HG03378 (cell line): ENCODE measurements at regions not wholly inside any gene's neighbourhood (a gene's known extent, or its start where the extent isn't known, plus 50 kb on each side); places are given as distances from the start of the nearest gene placed in this dataset.
"Not testable (repeated sequence)": the region's sequence is repeated elsewhere in the genome, so short reads cannot be mapped to it uniquely, and the experiment has no call there.

Source experiments
- ATAC-seq: cut with Tn5 transposase; IDR thresholded peaks from one replicate; pipeline ENCODE4 v1.9.1; 2021; ENCODE audit warnings: mild to moderate bottlenecking, moderate library complexity; ENCODE audit not compliant: unreplicated experiment

DNA sequence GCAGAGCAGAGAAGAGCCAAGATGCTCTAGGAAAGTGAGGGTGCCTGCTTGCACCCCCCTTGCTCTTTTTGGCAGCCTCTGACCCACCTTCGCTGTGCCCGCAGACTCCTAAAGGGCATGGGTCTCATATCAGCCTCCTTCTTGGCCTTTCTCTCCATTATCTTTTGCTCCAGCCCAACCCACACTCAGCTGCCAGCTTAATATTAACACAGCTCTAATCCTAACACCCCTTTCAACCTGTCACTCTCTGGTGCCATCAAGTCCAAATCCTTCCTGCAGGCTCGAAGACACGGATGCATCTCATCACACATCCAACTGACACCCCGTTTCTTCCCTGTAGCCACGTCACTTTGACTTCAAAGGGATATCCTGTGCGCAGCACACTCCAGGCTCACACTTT lies 171.6 kb upstream of the AUTS2 start:
- ATAC-seq = no peak

DNA sequence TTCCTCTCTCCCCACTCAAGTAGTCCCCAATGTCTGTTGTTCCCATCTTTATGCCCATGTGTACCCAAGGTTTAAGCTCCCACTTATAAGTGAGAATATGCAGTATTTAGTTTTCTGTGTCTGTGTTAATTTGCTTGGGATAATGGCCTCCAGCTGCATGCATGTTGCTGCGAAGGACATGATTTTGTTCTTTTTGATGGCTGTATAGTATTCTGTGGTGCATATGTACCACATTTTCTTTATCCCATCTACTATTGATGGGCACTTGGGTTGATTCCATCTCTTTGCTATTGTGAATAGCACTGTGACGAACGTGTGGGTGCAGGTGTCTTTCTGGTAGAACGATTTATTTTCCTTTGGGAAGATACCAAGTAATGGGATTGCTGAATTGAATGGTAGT lies 170.2 kb upstream of the AUTS2 start:
- ATAC-seq = no peak

DNA sequence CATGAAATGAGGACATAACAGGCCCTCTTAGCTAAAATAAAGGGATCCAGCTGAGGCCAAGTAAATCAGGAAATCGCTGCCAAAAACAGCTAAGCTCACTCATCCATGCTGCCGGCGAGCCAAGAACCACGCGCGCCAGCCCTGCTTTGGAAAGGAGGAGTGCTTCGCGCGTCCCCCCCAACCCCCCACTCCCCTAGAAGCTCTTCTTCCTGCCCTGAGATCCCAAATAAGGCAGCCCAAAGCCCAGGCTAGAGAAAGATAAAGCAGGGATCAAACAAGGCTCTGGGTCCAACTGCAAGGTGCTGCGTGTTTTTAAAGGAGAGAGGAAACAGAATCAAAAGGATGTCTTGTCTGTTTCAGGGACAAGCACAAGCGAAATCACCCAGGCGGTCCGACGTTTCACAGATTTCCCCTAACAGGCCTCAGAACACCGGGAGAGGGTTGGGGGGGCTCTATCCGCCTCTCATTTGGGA lies 168.3 kb upstream of the AUTS2 start:
- ATAC-seq = no peak

DNA sequence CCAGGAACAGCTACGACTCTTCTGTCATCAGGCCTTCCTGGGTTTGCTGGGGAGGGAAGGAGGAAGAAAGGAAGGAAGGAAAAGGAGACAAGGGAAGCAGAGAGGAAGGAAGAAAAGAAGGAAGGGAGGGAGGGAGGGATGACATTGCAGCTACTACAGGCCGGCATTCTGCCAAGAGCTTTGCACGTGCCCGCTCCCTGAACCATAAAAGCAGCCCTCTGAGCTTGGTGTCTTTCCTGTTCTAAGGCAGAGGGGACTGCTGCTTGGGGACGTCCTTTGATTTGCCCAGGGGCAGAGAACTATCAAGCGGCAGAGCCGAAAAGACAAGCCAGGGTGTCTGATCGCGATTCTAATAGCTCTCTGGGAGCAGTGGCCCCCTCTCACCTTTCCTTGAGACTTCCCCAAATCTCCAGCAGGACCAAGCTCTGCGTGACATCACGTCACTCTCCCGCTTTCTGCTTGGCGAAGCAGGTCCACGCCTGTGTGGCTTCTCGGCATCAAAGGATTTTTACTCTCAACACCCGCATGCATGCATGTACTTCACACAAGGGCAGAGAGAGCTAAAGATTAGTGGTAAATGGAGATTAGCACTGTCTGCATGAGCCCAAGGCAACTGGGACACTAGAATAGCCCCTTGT lies 167.8 kb upstream of the AUTS2 start:
- no peak for ATAC-seq

DNA sequence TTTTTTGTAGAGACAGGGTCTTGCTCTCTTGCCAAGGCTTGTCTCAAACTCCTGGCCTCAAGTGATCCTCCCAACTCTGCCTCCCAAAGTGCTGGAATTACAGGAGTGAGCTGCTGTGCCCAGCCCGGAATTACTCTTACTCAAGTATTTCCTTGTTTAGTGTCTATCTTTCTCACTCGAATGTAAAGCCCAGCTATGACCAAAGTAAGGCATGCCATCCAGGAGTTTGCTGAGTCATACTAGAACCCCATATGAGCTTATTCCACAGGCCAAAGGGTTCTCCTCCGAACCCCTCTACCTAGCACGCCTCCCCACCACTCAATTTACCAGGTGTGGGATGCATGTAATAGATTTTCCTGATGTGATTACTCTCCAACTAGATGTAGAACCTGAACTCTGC lies 166.6 kb upstream of the AUTS2 start:
- ATAC-seq = no peak

DNA sequence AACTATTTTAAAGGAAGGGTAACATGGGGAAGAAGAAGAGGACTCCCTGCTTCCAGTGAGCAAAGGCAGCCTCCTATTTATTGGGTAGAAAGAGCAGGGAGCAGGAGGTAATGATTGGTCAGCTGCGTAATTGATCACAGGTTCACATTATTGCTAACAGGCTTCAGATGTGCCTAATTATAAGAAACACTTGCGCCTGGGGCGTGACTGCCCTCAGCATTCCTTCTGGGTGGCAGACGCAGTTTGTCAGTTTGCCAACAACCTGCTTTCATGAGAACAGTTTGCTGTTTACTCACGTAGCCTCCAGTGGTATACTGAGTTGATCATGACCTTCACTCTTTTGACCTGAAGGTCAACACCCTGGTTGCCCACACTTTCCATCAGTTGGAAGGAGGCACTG lies 166.0 kb upstream of the AUTS2 start:
- not testable (repeated sequence) for ATAC-seq

DNA sequence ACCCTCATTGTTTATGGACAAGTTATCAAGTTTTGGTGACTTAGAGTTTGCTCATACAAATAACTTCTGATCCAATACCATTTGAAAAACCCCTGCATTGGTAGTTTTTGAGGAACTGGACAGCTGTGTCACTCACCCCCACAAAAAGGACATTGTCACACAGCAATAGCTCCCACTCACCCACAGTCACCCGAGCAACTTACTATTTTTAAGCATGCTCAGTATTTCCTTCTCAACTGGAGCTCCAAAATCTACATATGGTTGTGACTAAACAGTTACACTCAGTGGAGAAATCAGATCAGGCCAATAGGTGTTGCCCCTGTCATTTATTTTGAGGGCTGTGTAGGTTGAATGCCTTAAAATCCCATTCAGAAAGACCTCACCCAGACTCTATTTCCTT lies 165.2 kb upstream of the AUTS2 start:
- ATAC-seq = no peak

DNA sequence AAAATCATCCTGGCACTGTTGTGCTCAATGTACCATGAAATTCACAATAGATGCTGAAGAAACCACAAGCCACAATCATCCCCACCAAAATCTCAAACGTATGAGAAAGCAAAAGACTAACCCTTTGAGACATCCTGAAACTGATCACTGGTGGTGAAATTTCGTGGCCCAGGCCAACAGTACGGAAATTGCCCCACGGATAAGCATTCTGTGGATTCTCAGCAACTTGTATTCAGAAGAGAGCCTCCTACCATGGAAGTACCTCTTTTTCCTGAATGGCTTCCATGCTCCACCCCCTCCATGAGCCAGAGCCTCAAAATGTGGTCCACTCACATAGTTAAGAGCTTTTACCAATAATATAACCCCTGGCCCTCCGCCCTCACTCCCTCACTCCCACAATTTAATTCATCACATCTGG lies 163.9 kb upstream of the AUTS2 start:
- no peak for ATAC-seq

DNA sequence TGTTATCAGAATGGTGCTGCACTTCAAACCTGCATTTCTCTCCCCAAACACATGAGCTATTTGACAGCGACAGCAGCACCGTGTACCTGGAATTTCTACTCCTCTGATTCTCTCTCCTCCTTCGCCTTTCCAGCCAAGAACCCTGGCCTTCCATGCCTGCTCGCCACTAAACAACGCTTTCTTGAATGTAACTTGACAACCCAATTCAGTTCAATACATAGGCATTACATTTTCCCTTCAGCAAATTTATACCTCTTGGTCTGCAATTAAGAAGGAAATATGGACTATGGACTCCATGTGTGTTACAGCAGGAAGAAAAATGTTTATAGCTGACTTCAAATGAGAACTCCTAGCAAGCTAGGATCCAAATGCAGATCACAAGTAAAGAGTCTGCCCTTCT lies 162.6 kb upstream of the AUTS2 start:
- ATAC-seq = no peak

DNA sequence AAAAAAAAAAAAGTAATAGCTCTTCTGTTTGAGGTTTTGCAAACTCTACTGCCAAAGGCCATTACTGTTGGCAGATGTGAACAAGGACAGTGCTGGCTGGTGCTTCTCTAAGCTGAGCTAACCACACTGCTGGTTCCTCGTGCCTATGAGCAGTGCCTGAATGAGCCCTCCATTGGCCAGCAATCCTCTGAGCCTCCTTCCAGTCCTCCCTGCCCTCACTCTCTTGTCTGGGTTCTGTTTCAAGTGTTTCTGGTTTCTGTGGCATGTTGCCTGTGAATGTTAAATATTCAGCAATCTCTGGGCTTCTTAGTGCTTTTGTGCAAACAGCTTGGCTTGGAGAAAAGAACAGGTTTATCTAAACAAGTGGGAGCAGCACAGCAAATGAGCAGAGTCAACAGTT lies 161.3 kb upstream of the AUTS2 start:
- ATAC-seq = no peak

DNA sequence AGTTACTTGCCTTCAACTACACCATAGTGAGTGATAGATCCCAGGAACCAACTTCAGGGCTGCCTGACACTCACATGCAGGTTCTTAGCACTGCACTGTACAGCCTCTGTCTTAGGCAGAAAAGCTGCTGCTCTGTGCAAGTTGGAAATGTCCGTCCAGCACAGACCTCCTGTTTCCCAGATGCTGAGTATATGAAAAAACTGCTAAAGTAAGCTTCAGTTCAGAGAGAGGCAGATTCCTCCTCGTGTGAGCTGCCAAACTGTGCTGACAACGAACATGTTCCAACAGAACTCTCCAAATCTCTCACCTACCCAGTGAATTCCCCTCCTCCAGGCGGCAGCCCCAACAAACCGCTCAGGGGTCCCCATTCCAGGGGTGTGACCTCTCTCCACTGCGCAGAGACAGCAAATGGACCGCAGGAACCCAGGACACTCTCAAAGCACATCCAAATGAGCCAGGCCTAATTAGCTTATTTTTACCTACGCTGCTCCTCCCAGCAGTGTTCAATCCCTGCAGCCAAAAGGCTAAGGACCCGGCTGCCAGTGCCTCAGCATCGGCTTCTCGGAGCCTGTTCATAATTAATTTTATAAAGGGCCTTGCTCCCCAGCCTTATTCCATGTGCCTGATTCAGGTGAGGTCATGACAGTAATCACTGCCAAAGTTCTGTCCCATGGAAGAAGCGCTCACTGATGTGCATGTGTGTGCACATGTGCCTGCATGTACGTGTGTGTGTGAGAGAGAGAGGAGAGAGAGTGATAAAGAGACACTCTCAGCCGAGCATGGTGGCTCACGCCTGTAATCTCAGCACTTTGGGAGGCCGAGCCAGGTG lies 159.5 kb upstream of the AUTS2 start:
- ATAC-seq = no peak

DNA sequence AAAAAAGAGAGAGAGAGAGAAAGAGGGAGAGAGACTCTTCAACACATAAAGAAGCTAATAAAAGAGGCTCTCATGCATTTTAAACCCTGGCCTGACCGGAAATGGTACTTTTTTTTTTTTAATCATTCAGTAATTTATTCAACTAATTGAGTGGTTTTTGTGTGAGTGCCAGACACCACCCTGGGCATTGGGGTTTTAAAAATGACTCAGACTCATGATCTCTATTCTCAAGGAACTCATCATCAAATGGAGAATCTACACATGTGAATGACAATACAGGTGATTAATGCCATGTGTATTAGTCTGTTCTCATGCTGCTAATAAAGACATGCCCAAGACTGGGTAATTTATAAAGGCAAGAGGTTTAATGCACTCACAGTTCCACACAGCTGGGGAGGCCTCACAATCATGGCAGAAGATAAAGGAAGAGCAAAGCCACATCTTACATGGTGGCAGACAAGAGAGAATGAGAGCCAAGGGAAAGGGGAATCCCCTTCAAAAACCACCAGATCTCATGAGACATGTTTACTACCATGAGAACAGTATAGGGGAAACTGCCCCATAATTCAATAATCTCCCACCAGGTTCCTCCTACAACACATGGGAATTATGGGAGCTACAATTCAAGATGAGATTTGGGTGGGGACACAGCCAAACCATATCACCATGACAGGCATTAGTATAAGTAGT lies 158.5 kb upstream of the AUTS2 start:
- no peak for ATAC-seq

DNA sequence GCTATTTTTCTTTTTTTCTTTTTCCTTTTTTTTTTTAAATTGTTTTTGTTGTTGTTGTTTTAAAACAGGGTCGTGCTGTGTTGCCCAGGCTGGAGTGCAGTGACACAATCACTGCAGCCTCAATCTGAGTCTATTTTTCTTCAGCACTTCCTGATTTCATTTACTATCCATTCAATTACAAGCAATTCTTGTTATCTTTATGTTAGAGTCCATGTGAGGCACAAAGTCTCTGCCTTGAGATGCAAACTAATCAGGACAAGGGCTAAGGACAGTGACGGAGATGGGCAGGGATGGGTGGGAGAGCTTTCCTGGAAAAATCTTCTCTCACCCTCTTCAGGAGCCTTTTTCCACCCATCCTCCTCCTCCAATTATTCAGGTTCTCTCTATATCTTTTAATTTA lies 157.3 kb upstream of the AUTS2 start:
- no peak for ATAC-seq

DNA sequence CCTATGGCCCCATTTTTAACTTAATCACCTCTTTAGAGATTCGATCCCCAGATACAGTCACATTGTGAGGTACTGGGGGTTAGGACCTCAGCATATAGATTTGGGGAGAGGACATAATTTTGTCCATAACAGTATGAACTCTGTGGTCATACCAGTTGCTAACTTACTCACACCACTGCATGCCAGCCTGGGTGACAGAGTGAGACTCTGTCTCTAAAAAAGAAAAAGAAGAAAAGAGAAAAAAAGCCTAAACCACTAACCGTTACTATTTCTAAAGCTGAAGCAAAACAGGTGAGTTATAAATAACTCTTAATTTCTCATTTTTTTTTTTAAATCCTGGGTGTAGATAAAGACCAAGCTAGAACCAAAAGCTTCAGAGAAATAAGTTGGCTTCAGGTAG lies 155.1 kb upstream of the AUTS2 start:
- ATAC-seq = no peak

DNA sequence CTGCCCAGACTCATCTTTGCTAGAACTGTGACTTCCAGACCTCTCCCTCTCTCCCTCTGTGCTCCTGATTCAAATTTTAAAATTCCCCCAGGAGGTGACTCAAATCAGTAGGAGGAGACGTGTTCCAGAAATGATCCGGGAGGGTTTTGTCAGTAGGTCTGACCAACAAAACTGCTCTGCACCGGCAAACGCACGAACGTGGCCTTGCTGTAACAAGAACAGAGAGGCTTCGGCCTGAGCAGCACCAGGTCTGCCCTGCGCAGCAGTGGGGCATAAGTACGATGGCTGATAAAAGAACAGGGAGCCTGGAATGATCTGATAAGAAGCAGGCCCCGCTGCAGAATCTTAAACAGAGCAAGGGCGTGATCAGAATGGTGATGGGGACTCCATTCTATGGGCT lies 152.7 kb upstream of the AUTS2 start:
- no peak for ATAC-seq

DNA sequence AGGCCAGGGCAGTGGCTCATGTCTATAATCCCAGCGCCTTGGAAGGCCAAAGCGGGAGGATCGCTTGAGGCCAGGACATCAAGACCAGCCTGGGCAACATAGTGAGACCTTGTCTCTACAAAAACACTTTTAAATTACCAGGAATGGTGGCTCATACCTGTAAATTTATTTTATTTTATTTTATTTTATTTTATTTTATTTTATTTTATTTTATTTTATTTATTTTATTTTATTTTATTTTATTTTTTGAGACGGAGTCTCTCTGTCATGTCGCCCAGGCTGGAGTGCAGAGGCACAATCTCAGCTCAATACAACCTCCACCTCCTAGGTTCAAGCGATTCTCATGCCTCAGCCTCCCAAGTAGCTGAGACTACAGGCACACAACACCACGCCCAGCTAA lies 152.1 kb upstream of the AUTS2 start:
- not testable (repeated sequence) for ATAC-seq

DNA sequence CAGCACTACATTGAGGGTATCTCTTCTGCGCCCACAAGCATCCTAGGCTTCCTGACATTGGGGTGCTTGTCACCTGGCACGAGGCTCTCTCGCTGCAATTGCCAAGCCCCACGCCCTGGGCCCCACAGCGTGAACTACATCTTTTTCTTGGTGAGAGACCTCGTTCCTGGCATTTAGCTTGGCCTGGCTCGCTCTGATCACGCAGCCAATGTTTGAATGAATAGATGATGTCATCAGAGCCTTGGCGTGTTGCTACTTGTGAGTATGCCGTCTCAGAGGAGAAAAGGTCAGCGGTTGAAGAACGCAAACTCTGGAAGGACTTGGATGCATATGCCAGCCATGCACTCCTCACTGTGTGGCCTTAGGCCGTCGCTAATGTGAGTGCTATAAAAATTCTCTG lies 150.2 kb upstream of the AUTS2 start:
- no peak for ATAC-seq

DNA sequence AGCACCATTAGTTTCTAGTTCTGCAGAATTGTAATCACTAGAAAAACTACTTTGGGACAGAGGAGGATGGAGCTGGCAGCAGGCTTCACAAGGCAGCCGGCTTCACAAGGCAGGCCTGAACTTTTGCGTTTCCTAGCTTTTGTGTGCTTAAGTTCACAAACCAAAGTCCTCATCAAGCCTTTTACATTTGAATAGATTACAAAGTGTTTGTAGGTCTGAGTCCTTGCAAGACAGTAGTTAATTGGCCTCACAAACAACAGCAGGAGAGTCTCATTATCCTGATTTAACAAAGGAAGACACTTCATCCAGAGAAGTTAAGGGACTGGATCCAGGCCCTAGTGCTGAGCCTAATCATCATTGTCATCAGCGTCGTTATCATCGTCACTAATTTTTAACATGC lies 147.8 kb upstream of the AUTS2 start:
- no peak for ATAC-seq

DNA sequence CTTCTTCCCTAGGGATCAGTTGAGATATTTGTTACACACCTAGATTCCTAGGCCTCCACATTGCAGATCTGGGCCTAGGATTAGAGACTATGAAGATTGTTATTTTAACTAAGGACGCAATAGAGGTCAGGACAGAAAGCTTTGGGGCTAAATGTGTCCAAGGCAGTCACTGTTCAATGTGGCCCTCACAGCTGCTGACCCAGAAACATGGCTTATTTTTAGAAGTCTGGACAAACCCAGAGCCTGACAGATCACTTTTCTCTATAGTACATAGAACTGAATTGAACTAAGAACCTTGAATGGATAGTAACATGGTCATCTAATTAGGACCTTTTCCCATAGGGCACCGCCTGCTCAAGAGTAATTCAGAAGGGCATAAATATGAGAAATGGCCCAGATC lies 146.6 kb upstream of the AUTS2 start:
- ATAC-seq = no peak

DNA sequence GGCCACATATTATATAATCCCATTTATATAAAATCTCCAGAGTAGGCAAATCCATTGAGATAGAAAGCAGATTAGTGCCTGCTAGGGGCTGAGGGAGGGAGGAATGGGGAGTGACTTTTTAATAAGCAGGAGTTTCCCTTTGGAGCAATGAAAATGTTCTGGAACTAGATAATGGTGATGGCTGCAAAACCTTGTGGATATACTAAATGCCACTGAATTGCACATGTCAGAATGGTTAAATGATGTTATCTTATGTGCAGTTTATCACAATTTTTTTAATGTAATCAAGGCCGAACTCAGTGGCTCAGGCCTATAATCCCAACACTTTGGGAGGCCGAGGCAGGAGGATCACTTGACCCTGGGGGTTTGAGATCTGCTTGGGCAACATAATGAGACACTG lies 145.5 kb upstream of the AUTS2 start:
- no peak for ATAC-seq

DNA sequence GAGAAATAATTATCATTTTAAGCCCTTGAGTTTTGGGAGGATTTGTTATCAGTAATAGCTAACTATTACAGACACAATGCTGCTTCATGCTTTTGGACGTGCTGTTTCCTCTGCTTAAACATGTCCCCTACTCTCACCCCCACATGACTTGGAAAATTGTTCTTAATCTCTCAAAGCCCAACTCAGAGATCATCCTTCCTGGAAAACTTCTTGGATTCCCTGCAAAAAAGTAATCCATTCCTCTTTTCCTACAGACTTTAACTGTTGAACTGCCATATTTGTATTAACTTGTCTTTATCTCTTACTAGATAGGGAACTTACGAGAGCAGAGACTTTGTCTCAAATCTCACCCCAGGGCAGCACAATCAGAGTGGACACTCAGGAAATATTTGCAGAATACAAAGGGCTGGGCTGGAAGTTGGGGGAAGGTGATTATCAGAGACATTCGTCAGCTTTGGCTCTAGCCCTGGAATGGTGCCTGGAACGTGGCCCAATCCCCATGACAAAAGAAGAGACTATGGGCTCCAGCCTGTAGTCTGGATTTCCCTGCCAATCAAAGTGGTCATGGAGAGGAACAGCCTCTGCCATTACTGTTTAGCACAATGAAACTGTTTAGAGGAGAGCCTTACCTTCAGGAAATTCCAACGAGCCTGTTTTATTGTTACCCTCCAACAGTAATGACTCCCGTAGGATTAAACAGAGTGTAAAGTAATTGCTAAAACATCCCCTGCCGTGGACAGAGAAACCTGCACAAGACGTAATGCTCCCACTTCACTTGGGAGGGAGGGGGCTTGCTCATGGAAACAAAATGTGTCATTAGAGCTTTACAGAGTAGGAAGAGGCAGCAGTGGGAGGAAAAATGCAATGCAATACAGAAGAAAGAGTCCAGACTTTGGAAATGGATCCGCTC lies 140.4 kb upstream of the AUTS2 start:
- ATAC-seq = no peak
